Upper lobe of right lung (tissue), 1 donor: ENCODE measurements at regions not wholly inside any gene's neighbourhood (a gene's known extent, or its start where the extent isn't known, plus 50 kb on each side); places are given as distances from the start of the nearest gene placed in this dataset.

Experiments used
- ATAC-seq: fragments of 200-7000 bp; cut with Tn5 transposase; one replicate; pipeline ENCODE4 v1.9.1; 2020; ENCODE audit warnings: mild to moderate bottlenecking, moderate library complexity
- DNase-seq: peaks from one replicate; pipeline ENCODE4 v3.0.0-alpha.2; 2020
- H3K27ac ChIP-seq: fragments of 200-600 bp; one replicate; pipeline ENCODE4 v1.8.0; 2022
- H3K27me3 ChIP-seq: fragments of 200-600 bp; one replicate; pipeline ENCODE4 v1.8.0; 2022; ENCODE audit warnings: mild to moderate bottlenecking
- H3K36me3 ChIP-seq: fragments of 200-600 bp; one replicate; pipeline ENCODE4 v1.8.0; 2022
- H3K4me1 ChIP-seq: fragments of 200-600 bp; one replicate; pipeline ENCODE4 v1.8.0; 2022
- H3K4me3 ChIP-seq: fragments of 200-600 bp; one replicate; pipeline ENCODE4 v1.8.0; 2022; ENCODE audit warnings: mild to moderate bottlenecking
- H3K9me3 ChIP-seq: fragments of 200-600 bp; one replicate; pipeline ENCODE4 v1.8.0; 2022
- intact Hi-C: fragments of 100-400 bp; cut with DNase I; formaldehyde crosslinking; loops from one replicate; pipeline ENCODE4 v1.11.0; 2022
- TF ChIP-seq, protein P1 (sequence below): fragments of 200-600 bp; IDR thresholded peaks from one replicate; pipeline ENCODE4 v1.8.0; 2022; ENCODE audit warnings: antibody characterized with exemption
- donor health status: DM: no; HTN: yes; CAD: no; lungs with severe emphysema.

DNA sequence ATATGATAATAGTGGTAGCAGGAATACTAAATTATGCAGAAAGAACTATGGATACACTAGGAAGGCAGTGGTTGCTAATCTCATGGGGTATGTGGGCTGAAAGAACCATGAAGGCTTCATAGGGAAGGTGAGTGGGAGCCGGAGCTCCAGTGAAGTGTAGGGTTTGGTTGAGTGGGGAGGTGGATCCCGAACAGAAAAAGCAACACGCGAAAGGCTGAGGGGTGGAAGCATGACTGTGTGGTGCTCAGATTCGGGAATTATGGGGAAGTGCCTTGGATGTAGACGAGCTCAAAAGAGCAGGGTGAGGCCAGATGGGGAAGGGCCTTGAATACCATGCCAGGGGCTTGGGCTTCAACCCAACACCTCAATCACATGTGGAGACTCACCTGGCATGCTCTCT lies 715.1 kb downstream of the TYW1 start:
- intact Hi-C loops, result no loop called here
- ATAC-seq (no peak), DNase-seq (no peak)
- Histone ChIP-seq H3K4me3 (no peak overlapping the region), H3K4me1 (no peaks in the 10 kb centered on the region), H3K27me3 (no peaks in the 10 kb centered on the region), H3K9me3 (no peaks in the 10 kb centered on the region), H3K27ac (no peak overlapping the region), H3K36me3 (no peaks in the 10 kb centered on the region)
- TF ChIP-seq, protein P1, sequence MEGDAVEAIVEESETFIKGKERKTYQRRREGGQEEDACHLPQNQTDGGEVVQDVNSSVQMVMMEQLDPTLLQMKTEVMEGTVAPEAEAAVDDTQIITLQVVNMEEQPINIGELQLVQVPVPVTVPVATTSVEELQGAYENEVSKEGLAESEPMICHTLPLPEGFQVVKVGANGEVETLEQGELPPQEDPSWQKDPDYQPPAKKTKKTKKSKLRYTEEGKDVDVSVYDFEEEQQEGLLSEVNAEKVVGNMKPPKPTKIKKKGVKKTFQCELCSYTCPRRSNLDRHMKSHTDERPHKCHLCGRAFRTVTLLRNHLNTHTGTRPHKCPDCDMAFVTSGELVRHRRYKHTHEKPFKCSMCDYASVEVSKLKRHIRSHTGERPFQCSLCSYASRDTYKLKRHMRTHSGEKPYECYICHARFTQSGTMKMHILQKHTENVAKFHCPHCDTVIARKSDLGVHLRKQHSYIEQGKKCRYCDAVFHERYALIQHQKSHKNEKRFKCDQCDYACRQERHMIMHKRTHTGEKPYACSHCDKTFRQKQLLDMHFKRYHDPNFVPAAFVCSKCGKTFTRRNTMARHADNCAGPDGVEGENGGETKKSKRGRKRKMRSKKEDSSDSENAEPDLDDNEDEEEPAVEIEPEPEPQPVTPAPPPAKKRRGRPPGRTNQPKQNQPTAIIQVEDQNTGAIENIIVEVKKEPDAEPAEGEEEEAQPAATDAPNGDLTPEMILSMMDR, result no peak

DNA sequence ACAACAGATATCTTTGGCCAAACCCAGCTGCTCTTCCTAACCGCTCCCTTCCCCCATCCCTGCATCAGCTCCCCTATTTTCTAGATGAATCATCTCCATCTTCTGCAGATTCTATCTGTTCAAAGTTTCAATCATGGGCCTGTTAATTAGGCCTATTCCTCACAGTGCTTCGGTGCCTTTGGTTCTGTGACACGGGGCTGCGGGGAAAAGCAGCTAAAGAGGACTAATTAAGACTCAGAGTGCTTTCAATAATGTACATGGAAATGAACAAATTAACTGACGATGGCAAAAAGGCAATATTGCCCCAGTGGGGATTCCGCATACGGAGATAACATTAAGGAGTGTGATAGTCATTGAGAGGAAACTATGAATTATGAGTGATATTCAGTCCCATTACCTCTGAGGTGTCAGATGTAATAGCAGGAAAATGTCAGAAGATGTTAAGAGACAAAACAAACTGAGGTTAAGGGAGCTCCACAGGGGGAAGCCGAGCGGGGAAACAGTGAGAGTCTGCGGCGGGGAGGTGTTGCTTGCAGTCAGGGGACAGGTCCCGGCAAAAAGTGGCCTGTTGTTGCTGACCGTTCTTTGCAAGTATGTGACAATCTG lies 716.9 kb downstream of the TYW1 start:
- no peaks in the 10 kb centered on the region for H3K9me3 ChIP-seq
- no peak overlapping the region for H3K27ac ChIP-seq
- H3K36me3 ChIP-seq, result no peaks in the 10 kb centered on the region
- H3K27me3 ChIP-seq, result no peaks in the 10 kb centered on the region
- H3K4me1 ChIP-seq, result no peaks in the 10 kb centered on the region
- TF ChIP-seq, protein P1, result no peak
- ATAC-seq, result no peak
- H3K4me3 ChIP-seq, result no peak overlapping the region
- DNase-seq, result no peak
- intact Hi-C loops, result no loop called here

DNA sequence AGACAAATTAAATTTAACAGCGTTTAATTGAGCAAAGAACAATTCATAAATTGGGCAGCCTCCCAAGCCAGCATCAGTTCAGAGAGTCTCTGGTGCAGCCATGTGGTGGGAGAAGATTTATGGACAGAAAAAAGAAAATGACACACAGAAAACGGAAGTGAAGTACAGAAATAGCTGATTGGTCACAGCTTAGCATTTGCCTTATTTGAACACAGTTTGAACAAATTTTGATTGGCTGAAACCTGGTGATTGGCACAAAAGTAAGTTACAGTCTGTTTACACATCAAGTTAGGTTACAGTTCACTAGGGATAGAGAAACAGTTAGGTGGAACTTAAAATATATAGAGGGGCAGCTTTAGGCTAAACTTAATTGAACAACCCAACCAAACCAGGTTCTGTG lies 720.1 kb downstream of the TYW1 start:
- no peak for DNase-seq
- Histone ChIP-seq H3K4me3 (no peak overlapping the region), H3K36me3 (no peaks in the 10 kb centered on the region), H3K9me3 (no peaks in the 10 kb centered on the region), H3K27me3 (no peaks in the 10 kb centered on the region), H3K4me1 (no peaks in the 10 kb centered on the region), H3K27ac (no peak overlapping the region)
- no peak for ATAC-seq
- intact Hi-C loops, result no loop called here
- TF ChIP-seq, protein P1, result no peak

DNA sequence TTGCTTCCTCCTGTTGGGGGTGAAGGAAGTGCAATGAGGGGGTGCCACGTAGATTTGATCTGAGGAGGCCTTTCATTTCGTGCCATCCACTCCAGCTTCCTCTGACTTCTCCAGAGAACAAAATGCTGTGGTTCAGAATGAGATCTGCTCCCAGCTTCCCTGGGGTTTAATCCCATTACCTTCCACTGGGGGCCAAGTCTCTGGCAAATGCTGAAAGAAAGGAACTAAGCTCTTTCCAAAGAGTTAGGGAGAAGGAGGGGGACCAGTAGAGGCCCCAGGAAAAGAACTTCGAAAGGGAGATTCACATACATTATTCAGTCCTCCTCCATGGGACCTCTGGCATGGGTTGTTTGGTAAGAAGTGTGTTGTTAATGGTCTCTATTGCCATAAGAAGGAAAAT lies 727.0 kb downstream of the TYW1 start:
- no peak overlapping the region for H3K4me3 ChIP-seq

DNA sequence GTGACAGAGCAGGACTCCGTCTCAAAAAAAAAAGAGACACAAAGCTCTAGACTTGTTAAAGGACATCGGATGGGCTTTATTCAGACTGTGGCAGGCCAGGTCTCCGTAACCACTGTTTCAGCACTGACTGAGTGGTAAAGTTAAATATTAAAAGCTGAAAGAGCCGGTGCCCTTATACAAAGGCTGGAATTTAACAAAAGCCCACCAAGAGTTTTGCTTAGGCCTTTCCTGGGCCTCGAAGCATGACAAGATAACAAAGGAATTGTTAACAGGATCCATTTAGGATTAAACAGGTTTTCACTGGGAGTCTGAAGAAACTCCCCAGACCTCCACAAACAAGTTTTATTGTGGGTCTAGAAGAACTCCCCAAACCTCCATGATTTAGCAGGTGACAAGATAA lies 727.8 kb downstream of the TYW1 start:
- H3K4me3 ChIP-seq, result no peak overlapping the region
- DNase-seq (no peak), ATAC-seq (no peak)
- H3K4me1 ChIP-seq, result no peaks in the 10 kb centered on the region
- intact Hi-C loops, result no loop called here
- H3K9me3 ChIP-seq, result no peaks in the 10 kb centered on the region
- no peaks in the 10 kb centered on the region for H3K36me3 ChIP-seq
- H3K27ac ChIP-seq, result no peak overlapping the region
- no peaks in the 10 kb centered on the region for H3K27me3 ChIP-seq
- TF ChIP-seq, protein P1, result no peak

More for the DNA sequence above, 727.0 kb downstream of the TYW1 start:
- H3K9me3 ChIP-seq, result no peaks in the 10 kb centered on the region
- DNase-seq, result no peak
- TF ChIP-seq, protein P1, result no peak
- no peaks in the 10 kb centered on the region for H3K27me3 ChIP-seq
- H3K4me1 ChIP-seq, result no peaks in the 10 kb centered on the region
- ATAC-seq, result no peak
- intact Hi-C loops, result no loop called here
- no peak overlapping the region for H3K27ac ChIP-seq
- H3K36me3 ChIP-seq, result no peaks in the 10 kb centered on the region

DNA sequence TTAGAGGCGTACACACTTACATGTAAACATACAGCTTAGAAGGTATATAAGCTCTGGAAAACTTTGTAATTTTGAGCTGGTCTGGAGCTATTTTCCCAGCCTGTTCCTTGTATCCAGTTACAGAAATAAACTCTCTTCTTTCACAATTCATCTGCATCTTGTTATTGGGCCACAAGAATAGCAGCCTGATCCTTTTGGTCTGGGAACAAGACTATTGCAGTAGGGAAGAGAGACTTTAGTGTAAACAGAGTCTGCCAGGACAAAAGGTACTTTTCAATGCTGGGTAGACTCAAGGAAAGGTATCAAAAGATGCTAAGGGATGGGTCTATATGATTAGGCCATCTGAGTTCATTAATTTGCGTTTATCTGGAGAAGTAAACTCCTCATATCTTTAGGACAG lies 728.3 kb downstream of the TYW1 start:
- TF ChIP-seq, protein P1, result no peak
- intact Hi-C loops, result no loop called here
- H3K27ac ChIP-seq, result no peak overlapping the region
- H3K9me3 ChIP-seq, result no peaks in the 10 kb centered on the region
- ATAC-seq (no peak), DNase-seq (no peak)
- H3K27me3 ChIP-seq, result no peaks in the 10 kb centered on the region
- H3K36me3 ChIP-seq, result no peaks in the 10 kb centered on the region
- no peaks in the 10 kb centered on the region for H3K4me1 ChIP-seq
- H3K4me3 ChIP-seq, result no peak overlapping the region
